HG02943 (cell line): ENCODE measurements at regions not wholly inside any gene's neighbourhood (a gene's known extent, or its start where the extent isn't known, plus 50 kb on each side); places are given as distances from the start of the nearest gene placed in this dataset.
"Not testable (repeated sequence)": the region's sequence is repeated elsewhere in the genome, so short reads cannot be mapped to it uniquely, and the experiment has no call there.

Experiments
- ATAC-seq: cut with Tn5 transposase; IDR thresholded peaks from one replicate; pipeline ENCODE4 v1.9.1; 2021; ENCODE audit warnings: mild to moderate bottlenecking, low read depth, moderate library complexity; ENCODE audit not compliant: unreplicated experiment

DNA sequence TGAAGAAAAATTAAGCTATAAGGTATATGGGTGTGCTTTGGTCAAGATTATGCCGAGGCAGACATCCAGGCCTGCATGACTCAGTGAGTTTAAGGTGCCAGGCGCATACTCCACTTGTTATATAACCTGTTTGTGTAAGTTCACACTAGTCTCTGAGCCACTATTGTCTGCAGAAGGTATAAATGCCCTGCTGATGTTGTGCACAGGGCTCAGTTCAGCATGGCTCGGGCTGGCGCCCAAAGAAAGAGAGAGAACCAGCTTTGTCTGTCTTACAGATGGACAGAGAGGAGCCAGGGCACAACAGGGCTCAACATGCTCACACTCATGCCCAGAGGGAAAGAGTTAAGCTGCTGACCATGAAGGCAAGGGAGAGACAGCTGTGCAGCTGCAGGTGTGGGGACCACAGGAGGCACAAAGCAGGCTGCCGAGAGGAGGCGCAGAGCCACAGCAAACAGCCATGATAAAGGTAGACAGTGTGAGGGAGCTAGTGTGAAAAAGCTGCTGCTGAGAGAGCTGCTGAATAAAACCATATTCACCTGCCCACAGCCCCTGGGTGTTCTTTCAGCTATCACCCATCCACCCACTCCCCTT is 1587.6 kb upstream of the C9orf72 start:
- no peak for ATAC-seq

DNA sequence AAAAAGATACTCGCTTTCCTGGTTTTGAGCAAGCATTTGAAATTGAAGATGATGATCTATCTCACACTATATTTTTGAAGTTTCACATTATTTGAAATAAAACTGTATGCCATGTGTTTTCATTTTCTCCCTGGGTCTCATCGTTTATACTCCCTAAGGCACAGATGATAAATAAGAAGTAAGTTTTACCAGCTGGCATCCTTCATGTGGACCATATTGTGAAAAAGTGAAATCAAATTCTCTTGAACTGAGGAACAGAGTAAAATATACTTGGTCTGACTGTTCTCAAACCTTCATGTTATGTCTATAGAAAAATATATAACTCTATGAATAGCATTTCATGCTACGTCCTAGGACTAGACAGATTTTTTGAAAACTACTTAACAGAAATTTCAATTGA is 1600.9 kb upstream of the C9orf72 start:
- no peak for ATAC-seq

DNA sequence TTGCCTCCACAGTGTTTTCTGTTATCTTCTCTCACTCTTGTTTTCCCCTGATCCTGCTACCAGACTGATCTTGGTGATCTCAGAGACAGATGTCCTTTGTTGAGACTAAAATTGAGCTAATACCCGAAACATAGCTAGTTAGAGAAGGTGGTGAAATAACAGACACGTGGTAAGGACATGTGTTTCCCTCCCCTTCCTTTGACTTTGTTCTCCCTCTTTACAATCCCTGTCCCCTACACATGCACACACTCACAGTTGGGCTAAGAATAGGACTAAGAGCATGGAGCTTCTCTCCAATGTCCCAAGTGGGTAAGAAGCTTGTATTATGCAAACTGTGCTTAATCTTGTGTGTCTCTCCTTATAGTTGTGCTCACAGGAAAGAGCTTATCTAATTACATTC is 1603.0 kb upstream of the C9orf72 start:
- no peak for ATAC-seq

DNA sequence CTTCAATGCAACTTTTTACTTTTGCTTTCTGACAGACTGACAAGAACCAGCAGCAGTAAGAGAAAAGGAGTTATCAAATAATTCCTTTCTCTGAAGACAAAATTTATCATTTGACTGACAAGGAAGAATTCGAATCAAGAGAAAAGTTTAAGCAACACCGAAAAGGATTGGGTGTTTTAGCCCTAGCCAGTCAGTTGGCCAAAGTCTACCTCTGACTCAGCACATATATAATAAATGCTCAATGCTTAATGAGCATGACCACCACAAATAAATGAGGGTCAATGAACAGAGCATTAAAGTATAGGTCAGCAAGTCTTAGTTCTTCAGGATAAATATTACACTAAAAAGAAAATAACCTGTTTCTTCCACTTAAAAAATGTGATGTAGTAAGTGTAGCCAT is 1603.5 kb upstream of the C9orf72 start:
- ATAC-seq: no peak

DNA sequence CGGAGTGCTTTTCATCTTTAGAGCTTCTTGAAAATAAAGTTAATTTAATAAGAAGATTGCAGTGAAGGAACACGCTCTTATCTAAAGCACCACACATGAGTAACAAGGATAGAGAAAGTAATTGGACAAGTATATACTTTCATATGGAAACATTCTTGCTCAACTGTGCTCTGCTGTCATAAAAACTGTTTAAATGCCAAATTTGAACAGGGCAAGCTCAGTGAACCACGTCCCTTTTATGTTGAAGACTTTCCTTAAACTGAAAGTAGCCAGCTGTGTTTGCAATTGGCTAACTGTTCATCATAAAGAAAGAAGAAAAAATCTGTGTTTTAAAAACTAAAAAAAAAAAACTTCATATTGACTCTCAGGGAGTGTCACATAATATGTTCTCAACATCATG is 1610.7 kb upstream of the C9orf72 start:
- no peak for ATAC-seq

DNA sequence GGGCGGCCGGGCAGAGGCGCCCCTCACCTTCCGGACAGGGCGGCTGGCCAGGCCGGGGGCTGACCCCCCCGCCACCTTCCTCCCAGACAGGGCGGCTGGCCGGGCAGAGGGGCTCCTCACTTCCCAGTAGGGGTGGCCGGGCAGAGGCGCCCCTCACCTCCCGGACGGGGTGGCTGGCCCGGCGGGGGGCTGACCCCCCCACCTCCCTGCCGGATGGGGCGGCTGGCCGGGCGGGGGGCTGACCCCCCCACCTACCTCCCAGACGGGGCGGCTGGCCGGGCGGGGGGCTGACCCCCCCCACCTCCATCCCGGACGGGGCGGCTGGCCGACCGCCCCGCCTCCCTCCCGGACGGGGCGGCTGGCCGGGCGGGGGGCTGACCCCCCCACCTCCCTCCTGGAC is 1615.5 kb upstream of the C9orf72 start:
- ATAC-seq: not testable (repeated sequence)

DNA sequence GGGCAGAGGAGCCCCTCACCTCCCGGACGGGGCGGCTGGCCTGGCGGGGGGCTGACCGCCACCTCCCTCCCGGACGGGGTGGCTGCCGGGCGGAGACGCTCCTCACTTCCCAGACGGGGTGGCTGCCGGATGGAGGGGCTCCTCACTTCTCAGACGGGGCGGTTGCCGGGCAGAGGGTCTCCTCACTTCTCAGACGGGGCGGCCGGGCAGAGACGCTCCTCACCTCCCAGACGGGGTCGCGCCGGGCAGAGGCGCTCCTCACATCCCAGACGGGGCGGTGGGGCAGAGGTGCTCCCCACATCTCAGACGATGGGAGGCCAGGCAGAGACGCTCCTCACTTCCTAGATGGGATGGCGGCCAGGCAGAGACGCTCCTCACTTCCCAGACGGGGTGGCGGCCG is 1615.9 kb upstream of the C9orf72 start:
- not testable (repeated sequence) for ATAC-seq

DNA sequence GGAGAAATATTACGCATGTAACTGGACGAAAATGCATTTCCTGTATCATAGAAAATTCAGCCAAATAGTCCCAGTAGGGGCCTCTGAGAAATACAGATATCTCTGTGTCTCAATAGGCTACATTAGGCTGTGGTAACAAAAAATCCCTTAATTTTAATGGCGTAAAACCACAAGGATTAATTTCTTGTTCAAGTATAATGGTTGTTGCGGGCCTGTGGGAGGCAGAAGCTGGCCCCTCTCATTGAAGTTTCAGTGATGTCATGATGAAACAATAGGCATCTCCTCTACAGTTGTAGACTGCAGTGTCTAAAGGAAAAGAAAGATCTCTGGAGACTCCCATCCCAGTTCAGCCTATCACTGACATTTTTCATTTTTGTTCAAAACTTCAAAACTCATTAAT is 1625.6 kb upstream of the C9orf72 start:
- ATAC-seq: no peak

DNA sequence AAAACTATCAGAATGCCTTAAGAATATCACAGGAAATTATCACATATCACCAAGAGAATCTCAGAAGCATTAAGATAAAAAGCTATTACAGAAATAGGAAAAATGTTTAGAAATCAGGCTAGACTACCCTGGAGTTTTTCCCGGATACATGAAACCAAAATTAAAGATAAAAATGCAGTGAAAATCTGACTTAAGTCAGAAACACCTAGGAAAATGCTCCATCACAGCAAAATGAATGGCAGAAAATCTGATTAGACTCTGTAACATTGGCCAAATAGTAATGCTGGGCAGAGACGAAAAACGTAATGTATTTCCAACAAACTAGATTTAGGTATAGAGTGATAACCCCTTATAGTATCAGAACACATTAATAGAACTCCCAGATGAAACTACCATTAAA is 1626.7 kb upstream of the C9orf72 start:
- ATAC-seq: no peak

DNA sequence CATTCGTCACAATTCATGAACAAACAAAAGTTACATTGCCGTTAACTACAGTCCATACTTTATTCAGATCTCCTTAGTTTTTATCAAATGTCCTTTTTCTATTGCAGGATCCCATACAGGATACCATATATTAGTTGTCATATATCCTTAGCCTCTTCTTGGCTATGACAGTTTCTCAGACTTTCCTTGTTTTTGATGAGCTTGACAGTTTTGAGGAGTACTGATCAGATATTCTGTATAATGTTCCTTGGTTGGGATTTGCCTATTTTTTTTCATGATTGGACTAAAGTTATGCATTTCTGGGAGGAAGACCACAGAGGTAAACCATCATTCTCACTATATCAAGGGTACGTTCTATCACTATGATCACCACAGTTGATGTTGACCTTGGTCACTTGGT is 1627.4 kb upstream of the C9orf72 start:
- ATAC-seq: no peak

DNA sequence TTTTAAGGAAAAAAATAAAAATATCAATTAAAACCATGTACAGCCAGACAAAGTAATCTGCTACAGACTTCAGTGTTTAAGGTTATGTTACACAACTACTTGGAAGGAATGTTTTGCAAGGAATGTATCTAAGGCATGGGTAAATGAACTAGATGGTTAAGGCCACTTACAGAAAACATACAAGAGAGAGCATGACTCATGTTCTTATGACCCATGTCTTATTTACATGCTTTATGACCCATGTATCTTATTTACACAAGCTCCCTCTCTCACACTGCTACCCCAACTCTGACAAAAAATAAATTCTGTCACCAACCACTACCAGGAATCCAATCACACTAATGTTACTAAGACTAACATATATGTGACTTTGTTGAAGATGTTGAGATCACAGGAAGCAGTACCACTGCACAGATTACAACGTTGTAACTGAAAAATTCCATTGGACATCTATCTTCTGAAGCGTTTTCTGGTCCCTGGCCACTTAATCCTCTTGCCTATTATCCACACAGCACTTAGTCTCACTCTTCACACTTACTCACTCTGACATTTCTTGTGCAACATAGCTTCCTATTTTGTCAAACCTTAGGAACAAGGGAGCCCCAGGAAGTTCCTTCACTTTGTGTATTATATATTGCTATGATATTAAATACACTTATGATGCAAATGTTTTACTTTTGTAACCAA is 1630.1 kb upstream of the C9orf72 start:
- ATAC-seq: no peak

DNA sequence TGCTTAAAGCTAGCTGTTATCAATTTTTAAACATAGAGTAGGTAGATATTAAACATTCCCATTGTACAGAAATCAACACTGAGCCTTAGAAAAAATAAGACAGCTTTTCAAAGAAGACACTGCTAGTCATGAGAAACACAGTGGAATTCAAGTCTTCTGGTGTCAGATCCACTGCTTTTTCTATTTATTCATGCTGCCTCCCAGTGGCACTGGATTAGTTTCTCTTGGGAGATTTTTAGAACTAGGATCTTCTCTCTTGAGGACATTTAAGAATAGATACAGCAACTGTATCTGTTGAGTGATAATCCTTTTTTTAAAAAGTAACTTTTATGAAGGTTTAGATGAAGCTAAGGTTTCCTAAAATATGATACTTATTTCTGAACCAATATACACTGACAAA is 1635.4 kb upstream of the C9orf72 start:
- no peak for ATAC-seq

DNA sequence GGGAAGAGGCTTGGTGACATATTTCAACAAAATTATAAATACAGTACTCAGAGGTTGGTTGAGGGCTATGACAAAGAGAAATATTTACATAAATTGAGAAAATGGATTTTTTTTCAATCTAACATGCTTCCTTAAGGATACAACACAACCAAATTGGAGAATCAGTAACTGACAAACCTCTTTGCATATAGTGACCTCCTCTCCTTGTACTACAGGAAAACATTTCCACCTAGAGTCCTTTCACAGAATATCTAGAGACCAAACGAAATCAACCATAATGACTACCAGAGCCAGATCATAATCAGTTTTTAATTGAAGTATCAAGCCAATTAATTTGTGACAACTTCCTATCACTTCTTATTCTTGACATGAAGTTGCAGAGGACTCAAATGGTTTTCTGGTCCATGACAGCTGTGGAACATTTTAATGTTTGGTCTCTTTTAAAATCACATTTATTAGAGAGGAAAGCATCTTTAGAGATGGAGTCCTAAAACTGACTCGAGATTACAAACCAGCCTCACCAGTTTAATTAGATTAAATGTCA is 1636.5 kb upstream of the C9orf72 start:
- ATAC-seq: no peak

DNA sequence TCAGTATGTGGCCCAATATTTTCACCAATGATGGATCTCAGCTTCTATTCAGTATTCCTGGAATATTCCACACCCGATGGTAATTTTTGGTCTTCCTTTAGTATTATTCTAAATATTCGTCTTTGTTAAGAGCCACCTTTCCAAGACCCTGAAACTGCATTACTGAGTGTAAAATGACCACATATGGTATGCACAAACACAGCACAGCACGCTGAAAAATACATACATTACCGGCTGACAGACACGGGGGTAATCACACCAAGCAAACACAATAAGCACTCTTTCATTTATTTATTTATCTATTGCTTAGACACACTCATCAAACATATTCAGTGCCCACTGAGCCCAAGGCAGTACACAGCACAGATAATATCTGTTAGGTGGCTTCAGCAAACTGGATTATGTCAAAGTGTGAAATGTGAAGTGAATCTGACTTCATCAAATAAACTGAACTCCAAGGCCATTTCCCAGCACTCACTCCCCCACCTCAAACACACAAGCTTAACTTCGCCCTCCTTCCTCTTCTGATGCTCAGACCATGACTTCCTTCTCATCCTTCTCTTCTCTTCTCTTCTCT is 1637.8 kb upstream of the C9orf72 start:
- ATAC-seq: no peak

DNA sequence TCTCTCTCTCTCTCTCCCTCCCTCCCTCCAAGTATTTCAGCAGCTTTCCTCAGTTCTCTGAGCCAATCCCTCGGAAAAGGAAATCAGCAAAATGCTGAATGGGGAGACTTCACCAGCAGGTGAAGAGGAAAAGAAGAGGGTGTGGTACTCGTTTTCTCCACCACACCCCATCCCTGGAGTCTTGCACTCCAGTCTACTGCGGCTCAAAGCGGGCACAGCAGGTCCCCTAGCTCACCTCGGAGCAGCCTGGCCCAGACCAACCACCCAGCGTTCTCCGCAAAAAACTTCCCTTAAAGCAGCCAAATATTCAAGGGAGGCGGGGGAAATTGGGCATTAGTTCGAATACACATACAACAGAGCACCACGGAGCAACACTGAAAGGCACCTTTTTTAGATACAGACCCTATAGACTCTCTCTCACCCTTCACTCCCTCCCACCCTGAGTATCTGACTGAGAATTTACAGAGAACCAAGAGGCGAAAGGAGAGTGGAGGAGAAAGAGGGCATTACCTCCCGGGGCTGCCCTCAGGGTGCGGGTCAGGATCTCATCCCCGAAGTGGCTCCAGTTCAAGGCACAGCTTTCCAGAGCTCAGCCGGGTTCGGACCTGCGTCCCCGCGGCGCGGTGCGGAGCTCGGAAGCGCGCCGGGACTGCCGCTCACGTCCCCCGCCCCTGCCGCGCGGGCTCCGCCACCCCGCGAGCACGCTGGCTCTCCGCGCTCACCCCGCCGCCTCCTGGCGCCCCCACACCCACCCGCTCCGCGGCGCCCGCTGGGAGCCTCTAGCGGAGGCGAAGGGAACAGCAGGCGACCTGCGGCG is 1638.5 kb upstream of the C9orf72 start:
- ATAC-seq: peak; percentile 78

DNA sequence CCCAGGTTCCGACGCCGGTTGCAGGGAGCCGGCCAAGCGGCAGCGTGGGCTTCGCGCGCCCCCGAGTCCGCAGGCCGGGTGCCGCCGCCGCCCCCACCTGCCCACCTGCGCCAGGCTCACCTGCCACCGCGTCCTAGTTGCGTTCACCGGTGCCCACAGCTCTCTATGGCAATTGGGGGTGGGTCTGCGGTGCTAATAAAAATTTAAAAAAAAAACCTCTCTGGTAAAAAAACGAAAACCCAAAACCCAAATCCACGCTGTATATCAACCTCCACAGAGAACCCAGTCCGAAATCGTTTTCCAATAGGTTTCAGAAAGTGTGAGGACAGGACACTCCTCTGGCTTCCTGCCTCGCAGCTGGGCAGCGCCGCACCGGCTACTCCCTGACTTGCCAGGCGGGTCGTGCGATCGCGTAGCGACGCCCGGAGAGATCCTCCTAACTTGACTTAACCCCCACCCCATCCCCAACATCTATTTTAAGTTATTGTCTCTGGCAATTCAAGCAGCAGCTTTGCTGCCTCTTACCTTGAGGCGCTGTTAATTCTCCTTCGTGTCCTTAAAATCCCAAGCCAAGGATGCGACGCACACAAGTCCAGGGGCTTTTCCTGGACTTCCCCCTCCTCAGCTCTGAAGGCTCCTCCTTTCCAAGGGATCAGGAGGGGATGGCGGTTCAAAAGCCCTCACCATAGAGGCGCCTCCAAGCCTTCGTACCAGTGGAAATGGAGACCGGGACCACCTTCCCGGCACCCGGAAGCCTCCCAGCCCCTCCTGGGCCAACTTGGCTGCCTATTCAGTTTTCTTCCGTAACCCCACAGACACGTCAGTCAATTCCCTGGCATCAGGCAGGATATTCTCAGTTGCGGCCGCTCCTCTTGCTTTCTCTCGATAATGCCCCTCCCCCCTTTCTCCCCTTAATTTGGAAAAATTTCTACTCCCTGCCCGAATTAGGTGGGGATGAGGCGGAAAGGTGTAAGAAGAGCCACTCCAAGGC is 1639.4 kb upstream of the C9orf72 start:
- no peak for ATAC-seq

DNA sequence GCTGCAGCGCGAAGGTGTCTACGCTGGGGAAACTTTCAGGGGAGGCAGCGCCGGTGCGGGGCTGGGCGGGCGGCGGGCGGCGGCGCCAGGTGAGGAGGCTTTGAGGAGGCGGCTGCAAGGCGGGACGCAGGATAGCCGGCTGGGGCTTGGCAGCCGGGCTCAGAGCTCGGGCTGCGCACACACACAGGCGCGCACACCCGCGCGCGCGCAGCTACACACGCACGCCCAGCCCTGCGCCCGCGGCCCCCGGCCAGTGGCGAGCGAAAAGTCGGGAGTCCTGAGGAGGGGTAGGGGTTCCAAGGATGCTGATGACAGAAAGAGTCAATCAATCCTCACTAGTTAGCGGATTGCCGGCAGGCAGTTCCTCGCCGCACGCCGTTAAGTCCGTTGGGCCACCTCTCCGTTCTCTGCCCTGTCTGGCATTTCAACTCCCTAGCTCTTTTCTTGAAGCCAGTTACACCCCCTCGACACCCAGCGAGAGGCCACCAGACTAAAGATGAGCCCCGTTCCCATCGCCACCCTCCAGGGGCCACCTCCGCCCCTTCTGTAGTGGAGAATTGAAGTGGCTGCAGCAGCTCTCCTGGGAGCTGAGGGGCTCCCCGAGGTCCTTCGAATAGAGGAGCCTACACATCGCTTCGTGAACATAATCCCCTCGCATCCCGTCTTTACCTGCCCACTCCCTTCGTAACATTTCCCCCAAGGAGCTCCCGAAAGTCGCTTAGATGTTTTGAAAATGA is 1640.3 kb upstream of the C9orf72 start, which contains the start of gene LINGO2:
Gene LINGO2, minus strand, starts transcription at position 185 of the 737 bp plus-strand sequence.
- no peak for ATAC-seq

DNA sequence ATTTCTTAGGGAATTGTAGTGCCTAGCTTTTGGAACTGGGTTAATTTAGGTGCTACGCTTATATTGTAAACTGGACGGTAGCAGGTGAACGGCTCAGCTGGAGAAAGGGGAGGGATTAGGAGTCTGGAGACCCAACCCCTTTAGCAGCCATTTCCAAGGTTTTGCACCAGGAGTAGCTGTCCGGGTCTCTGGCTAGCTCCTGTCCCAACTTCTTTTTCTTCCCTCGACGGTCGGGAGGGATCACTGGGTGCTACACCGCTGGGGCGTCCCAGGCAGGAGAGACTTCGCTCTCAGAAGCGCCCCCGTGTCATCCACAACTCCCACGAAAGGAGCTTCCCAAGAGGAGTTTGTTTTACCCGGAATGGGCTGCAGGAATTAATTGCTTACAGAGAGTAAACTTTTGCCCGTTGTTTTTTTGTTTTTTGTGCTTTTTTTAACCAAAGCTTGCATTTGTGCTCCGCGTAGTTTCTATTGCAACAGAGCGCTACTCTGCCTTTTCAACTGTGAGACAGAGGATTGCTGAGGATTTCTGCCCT is 1640.9 kb upstream of the C9orf72 start:
- ATAC-seq: no peak

DNA sequence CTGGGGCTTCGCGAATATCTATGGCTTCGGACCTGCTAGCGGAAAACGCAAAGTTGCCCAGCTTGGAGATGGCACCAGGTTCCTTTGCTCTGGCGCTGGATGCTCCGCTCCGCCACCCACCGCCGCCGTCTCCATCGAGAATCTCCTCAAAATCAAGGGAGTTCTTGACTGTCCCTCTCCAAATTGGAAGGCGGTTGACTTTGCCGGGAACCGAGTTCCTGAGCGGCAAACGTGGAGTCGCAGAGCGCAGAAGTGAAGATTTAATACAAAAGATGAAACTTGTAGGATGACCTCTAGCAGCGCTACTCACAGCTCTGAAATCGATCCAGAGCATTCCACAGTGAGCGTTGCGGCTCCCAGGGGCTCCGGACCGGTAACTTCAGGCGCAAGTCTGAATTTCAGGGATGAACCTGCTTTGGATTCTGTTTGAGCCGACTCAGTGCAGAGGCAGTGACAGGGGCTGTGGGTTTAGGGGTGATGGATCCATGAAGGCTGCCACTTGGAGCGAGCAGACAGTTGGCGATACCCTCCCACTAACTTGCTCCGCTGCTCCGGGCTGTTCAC is 1641.5 kb upstream of the C9orf72 start:
- no peak for ATAC-seq
